ENCODE measurements at regions not wholly inside any gene's neighbourhood (a gene's known extent, or its start where the extent isn't known, plus 50 kb on each side); places are given as distances from the start of the nearest gene placed in this dataset.
A peak's percentile ranks its signal among the peaks of the same experiment; 100 is the strongest.
"Not testable (repeated sequence)": the region's sequence is repeated elsewhere in the genome, so short reads cannot be mapped to it uniquely, and the experiment has no call there.

DNA sequence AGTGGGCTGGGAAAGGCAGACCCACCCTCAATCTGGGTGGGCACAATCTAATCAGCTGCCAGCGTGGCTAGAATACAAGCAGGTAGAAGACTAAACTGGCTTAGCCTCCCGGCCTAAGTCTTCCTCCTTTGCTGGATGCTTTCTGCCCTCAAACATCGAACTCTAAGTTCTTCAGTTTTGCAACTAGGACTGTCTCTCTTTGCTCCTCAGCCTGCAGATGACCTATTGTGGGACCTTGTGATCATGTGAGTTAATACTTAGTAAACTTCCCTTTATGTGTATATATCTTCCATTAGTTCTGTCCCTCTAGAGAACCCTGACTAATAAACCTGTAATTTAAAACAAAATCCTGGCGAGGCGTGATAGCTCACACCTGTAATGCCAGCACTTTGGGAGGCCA, 51.8 kb upstream of the SLC39A8 start:
- not testable (repeated sequence) for DNase-seq

DNA sequence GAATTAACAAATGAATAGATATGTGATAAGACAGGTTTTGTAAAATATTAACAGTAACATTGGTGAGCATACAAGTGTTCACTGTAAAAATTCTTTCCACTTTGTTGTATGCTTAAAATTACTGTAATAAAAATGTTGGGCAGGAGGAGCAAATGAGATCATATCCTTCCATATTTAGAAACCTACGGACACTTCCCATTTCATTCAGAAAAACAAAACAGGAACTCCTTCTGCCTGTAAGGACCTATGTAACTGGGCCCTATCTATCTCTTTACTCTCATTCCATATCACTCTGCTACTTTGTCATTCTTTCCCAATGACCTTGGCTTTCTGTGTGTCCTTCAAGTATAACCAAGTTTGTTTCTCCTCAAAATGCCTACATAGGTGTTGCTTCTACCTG, 53.7 kb upstream of the SLC39A8 start:
- no peak for DNase-seq

DNA sequence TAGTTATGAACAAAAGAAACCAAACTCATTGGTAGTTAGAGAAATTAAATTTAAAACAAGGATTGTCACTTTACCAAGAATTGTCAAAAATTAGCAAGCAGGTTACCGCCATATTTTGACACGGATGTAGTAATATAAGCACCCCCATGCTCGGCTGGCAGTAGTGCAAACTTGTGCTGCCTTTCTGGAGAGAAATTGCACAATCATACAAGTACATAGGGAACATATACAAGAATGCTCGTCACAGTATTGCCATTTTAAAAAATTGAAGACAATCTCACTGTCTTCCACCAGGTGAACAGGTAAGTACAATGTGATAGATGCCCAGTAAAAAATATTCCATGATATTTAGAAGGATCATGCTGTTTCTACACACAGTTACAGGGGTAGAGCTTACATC, 55.6 kb upstream of the SLC39A8 start:
- no peak for DNase-seq

DNA sequence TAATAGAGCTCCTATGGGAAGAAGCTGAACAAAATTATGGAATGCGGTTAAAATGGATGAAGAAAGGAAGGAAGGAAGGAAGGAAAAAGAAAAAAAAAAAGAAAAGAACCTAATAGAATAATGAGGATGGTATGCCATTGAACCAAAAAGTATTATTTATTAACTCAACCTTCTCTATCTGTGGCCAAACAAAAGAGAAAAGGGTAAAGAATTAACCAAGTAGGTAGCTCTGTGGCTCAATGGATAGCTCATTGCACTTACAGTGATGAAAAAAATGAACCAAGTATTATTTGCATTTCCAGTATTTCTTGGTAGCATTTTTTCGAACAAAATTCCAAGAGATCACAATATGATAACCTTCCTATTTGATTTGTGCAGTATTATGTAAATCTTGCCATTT, 56.9 kb upstream of the SLC39A8 start:
- DNase-seq = no peak

DNA sequence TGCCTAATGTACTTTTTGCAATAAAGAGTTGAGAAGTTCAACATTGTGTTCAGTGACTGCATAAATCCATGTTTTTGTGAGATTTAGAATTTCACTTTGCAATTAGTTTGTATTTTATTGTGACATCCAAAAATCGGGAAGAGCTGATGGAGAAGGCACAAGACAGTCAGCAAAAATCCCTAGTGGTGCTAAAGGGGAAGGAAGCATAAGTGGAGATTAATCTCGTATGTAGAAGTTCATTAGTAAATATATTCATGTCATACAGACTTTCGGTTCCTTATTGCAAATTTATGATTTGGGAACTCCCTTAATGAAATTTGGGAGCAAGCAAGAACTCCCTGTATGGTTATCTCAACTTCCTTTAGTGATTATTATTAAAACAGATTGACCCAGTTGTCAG, 57.8 kb upstream of the SLC39A8 start:
- no peak for DNase-seq

DNA sequence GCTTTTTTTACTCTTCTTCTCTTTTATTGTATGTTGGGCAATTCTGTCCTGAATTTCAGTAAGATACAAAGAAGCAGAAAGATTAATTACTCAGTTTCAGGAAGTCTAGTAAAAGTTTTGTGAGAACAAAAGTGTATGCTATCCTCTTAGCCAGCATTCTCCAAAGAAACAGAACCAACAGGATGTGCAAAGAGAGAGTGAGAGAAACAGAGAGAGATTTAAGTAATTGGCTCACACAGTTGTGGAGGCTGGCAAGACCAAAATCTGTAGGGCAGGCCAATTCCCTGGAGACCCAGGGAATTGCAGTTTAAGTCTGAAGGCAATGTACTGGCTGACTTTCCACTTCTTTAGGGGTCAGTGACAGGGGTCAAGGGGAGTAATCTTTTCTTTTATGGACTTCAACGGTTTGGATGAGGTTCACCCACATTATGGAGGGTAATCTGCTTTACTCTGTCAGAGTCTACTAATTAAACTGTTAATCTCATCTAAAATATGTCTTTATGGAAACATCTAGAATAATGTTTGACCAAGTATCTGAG, 59.2 kb upstream of the SLC39A8 start:
- peak; percentile 11 for DNase-seq

DNA sequence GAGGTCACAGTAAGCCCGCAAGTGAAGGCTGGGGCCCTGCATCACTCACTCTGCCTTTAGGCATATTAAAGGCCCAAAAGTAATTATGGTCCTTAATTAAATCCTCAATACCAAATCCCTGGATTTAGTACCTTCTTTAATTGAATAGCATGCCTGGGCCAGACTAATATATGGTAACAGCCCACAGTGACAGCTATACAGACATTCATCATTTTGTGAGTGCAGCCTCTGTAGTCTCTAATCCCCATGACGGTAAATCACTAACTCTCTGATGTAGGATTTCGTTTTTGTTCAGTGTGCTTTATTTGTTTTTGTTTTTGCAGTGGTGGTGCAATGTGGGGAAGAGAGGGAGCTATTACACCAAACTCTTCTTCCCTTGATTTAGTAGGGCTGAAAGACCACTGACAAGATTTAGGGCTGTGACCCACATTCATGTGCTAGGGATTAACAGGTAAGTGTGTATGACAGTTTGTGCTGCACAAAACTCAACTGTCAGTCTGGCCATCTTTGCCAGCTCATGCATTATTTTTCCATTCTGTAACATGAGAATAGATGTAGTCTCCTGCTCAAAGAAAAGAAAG, 60.6 kb upstream of the SLC39A8 start:
- no peak for DNase-seq

DNA sequence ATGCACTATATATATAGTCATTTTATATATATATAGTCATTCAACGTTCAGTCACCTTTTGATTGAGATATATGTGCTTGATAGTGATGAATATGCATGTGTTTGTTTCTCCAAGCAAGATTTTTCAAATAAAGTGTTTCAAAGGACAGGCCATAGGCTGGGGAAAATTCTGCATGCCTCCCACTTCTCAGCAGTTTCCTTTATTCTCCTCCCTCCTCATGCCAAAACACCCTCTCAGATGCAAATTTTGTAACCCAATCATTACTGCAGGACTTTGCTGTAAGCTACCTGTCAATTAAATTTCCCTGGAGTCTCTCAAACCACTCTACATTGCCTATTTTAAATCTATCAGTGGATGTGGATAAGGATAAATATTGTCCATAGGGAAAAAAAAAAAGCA, 65.6 kb upstream of the SLC39A8 start:
- not testable (repeated sequence) for DNase-seq

DNA sequence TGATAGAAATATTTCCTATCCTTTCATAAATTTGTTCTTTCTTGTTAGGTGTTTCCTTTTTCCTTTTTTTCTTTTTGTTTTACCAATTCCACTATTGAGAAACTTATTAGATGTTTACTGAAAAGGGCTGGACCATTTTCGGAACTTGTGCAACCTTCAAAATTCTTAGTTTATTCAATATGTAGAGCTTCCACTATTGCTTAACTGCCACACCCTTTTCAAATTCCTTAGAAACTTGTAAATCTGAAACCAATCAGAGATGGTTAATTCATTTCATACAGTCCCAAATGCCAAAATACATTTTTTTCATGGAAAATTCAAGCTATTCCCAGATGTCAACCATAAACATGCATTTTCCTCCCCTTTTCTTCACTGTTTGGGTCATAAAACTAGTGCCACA, 66.1 kb upstream of the SLC39A8 start:
- DNase-seq = no peak

DNA sequence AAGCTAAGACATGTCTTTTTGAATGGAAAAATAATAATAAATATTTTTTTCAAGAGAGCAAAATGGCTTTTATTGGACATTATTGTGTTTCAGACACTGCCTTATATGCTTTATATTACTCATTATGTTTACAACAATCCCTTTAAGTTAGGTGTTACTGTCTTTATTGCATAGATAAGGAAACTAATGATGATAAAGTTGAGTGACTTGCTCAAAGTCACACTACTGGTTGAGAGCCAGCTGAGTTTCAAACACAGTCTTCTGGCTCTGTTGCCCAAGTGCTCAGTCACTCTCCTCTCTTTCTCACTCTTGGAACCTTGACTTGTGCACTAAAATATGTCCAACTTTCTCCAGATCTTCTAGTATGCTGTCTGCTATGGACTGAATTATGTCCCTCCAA, 71.5 kb upstream of the SLC39A8 start:
- no peak for DNase-seq

DNA sequence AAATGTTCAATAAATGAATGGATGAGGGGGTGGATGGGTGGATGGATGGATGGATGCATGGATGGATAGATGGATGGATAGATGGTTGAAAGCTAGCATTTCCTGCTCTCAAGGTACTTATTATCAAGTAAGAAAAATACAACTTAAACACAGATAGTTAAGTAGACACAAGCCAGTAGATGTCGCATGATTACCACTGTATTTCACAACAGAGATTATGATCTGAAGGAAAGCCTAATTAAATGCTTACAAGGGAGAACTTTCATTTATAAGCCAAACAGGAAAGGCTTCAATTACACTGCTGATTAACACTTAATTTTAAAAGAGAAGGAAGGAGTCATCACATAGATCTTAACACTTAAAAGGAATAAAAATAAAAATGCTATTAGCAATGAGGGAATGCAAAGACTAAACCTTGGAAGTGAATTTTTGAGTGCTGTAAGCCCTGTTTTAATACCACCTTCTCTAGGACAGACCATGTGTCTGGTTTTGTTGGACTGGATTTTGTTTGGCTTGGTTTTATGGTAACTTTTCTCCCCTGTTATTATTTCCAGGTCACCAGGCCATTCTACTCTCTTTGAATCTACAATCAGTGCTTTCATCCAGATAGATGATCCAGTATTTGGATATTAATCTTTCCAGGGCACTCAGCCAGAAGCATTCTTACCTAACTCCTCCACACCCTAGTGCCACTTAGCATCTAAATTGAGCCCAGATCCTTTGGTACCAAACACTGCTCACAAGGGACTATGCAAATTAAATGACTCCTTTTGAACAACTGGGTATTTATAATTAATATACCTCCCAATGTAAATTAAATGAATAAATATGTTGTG, 75.5 kb upstream of the SLC39A8 start:
- DNase-seq = no peak

DNA sequence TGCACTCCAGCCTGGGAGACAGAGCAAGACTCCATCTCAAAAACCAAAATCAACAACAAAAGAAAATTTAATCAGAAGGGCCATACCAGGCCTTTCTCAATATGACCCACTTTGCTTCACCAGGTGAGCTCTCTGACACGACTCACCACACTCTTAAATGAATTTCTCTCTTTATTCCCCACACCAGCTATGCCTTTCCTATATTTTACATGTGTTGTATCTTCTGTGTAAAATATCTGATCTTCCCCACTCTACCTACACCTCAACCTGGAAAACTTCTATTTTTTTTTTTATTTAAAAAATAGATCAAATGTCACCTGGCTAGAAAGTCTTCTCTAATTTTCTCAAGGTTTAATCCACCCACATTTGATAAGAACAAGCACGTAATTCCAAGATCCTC, 77.6 kb upstream of the SLC39A8 start:
- no peak for DNase-seq

DNA sequence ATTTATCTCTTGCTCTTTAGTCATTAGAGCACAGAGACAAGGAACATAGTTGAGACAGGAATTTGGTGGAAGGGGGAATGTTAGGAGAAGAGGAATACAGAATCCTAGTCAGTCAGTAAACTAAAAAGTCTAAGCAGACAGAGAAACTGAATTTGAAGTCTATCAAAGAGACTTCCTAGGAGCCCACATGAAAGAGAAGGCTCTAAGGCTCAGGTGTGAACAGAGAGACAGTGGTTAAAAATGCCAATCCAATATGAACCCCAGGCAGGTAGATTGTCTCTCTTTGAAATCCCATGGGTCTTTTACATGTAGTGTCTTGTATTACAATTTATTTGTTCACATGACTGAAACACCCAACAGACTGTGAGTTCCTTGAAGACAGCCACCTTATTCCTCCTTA, 77.8 kb upstream of the NFKB1 start:
- no peak for DNase-seq

DNA sequence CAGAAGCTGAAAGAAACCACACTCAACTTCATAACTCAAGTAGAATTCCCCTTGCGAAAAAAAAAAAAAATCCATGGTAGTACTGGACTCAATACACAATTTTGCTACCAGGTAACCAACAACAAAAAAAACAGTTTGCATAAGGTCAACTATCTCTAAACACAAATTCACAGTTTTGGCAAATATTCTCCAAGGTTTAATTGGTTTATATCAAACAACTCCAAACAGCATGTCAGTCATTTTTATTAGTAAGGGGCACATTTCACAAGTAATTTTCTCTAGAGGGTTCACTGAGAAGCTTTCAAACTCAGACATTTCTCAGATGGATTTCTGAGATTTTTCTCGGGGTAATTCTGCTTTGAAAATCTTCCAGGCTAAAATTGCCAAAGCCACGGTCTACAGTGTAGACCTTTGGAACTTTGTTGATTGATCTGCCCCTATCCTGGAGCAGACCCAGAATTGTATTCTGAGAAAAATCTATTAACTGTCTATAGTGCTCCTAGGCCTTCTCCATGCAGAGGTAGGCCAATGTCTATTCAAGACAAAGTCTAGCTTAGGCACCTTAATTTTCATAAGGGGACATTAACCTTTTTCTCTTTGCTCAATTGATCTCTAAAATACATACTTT, 73.7 kb upstream of the NFKB1 start:
- no peak for DNase-seq

DNA sequence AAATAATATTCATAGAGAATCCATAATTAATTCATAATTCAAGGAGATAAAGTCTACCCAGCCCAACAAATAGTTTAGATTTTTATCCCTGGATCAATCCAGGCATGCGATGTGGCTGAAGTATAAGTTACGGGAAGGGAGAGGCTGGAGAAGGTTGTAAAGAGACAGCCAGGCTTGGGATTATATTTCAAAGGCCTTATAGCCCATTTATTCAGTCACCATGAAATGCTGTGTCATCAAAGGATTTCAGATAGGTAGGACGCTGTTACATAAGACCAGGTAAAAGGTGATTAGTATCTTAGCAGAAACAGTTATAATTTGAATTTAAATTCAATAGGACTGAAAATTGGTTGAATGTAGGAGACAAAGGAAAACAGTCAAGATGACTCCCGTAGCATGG, 73.0 kb upstream of the NFKB1 start:
- DNase-seq = no peak

DNA sequence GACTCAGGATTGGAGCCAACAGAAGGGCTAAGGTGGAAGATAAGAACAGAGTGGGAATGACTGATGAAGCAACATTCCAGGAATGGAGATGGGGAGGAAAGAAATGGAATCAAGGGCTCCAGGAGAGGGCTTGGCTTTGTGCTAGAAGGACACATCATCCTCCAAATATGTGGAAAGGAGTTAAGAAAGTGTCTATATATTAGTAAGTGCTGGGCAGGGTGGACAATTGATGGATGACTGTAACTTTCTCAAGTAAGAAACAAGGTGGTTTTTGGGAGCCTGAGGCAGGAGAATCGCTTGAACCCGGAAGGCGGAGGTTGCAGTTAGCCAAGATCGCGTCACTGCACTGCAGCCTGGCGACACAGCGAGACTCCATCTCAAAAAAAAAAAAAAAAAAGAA, 71.6 kb upstream of the NFKB1 start:
- no peak for DNase-seq

DNA sequence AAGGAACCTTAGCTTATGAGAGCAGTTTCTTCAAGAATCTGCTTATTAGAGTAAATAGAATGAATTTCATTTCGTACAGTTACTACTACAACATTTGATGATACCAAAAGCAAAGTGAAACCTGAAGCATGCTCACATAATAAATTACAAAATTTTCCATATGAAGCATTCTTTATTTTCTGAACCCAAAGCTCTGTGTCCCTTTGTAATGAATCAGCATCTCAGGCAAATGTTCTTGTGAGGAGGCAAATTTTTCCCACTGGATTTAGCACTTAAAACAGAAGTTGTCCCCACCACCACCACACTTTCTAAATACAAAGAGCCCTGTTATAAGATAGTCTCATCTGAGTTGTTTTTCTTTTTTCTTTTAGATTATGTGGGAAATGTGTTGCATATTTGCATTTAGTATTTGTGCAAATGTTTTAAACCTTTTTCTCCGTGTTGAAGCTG, 70.7 kb upstream of the NFKB1 start:
- DNase-seq = no peak

DNA sequence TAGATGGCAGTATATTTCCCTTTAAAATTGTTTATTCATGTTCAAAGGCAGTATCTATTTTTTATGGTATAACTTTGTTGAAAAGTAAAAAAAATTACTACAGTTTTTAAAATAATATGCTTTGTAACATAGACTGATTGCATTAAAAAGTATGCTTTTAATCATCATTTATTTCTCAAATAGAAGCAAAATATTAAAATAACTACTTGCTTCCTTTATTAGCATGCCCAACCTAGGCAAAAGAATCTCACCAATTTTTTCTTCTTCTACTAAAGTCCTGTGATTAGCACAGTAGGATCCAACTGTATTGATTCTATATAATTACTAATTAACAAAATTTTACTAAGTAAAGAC, 69.6 kb upstream of the NFKB1 start:
- no peak for DNase-seq

DNA sequence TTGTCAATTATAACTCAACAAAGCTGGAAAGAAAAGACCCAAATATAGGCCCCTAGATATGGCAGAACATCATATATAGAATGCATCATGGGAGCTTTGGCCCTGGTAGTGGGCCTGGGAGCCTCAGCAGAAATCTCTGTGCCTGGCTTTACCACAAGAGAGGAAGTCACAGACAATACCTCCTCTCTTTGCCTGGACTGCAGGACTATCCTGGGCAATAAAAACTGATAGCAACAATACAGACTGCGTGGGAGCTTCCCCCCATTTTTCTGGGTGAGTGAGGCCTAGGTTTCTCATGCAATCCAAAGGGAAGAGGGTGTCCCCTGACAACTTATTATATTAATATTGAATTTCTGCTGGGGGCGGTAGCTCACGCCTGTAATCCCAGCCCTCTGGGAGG, 64.0 kb upstream of the NFKB1 start:
- DNase-seq = no peak

DNA sequence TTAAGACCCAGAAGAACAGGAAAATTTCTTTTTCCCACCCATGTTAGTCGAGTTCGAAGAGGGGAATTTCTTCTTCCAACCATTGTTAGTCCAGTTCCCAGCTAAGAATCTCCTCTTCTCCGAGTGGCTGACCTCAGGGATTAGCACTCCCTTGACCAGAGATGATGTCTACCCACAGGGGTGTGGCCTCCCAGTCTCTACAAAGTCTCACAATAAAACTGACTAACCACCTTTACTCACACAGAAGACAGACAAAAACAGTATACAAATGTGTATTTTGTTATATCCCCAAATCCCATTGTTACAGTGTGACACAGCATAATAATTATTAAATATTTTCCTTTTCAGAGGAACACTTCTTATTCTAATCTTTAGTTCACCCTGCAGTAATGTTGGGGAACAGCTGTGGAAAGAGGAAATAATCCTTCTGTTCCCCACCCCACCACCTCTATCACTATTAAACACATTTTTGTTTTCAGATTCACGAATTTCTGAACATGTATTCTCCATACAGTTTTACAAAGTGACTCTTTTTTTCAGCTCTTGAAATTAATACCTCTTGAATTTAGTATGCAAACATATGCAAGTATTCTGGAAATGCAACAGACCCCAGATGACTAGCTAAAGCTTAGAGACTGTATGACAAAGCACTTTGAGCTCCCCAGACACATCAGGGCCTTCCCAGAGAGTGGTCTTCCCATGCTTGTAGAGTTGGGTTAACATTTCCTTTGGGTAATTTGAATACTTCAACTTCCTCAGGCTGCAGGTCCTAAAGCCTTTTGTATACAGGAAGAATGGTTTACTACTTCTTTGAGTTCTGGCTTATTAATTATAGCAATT, 62.5 kb upstream of the NFKB1 start:
- no peak for DNase-seq

DNA sequence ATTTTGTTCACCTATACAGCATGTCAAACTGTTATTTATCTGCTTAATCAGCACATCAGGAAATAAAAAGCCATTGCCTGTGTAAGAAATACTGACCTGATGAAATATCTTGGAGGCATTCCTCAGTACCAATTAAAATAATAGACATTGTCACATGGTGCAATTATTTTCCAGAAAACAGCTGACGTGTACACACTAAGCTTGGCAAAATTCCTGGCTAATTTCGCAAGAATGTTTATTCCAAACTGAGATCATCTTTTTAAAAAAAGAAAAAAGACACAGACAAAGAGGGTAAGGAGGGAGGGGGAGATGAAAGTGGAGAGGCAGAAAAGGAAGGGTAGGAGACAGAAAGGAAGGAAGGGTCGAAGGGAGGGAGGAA, 61.9 kb upstream of the NFKB1 start:
- no peak for DNase-seq

DNA sequence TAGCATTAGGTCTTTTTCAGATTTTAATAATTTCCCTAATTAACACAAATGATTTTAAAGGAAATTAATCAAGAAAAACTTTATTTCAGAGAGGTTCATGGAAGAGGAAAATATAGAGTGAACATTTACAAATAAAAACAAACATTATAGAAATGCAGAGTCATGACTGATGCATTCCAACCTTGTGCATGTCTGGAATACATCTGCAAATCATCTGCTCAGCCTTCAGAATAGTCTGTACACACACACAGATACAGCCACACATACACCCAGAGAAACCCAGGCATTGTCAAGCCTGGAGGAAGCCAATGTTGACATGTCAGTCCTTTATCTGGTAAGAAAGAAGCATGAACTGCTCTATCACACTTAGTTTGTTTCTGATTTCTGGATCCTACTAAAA, 61.3 kb upstream of the NFKB1 start:
- no peak for DNase-seq

DNA sequence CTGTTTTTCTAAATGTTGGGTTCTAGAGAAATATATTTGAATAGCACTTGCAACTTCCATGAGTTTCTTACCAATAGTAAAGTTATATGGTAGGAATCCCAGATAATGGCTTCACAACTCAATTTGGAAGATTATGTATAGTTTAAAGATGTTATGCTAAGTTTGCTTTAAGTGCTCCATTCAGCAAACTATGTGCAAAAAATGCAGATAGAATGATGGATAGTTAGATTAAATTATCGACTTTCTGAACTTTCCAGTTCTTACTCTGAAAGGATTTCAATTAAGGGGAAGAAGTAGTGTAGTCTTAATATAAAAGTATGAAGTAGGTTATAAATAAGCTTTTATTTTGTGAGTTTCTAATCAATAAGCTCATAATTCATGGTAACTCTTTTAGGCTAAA, 60.7 kb upstream of the NFKB1 start:
- no peak for DNase-seq
